Right renal pelvis (tissue), 4 donors: ENCODE measurements at regions not wholly inside any gene's neighbourhood (a gene's known extent, or its start where the extent isn't known, plus 50 kb on each side); places are given as distances from the start of the nearest gene placed in this dataset.

Source experiments
- DNase-seq, 4 donors: peaks; one replicate each; pipeline ENCODE4 v3.0.0-alpha.2; 2013; ENCODE audit warnings: low read depth in 4 of 4, low spot score in 3 of 4, missing footprints in 1 of 4

- DNase-seq: no peak
These were observed 356.7 kb downstream of the ETNK1 start for GRCh38 chr12:22981711-22982110.

GRCh38 chr12:22982635-22983034, 357.7 kb downstream of the ETNK1 start:
- DNase-seq: no peak

GRCh38 chr12:22986997-22987396, 362.0 kb downstream of the ETNK1 start:
- no peak for DNase-seq

- no peak for DNase-seq
These were observed 365.5 kb downstream of the ETNK1 start for GRCh38 chr12:22990501-22990900.

GRCh38 chr12:22991250-22991844, 366.4 kb downstream of the ETNK1 start:
- DNase-seq: no peak

GRCh38 chr12:22993609-22994315, 368.8 kb downstream of the ETNK1 start:
- no peak for DNase-seq

GRCh38 chr12:22994316-22994675, 369.3 kb downstream of the ETNK1 start:
- no peak for DNase-seq

GRCh38 chr12:23001487-23001886, 376.5 kb downstream of the ETNK1 start:
- no peak for DNase-seq

GRCh38 chr12:23002381-23002780, 377.4 kb downstream of the ETNK1 start:
- DNase-seq: no peak

- DNase-seq: no peak
These were observed 379.6 kb downstream of the ETNK1 start for GRCh38 chr12:23004473-23005020.

GRCh38 chr12:23005387-23005786, 380.4 kb downstream of the ETNK1 start:
- DNase-seq: no peak

GRCh38 chr12:23006413-23006812, 381.4 kb downstream of the ETNK1 start:
- no peak for DNase-seq

GRCh38 chr12:23008623-23009022, 383.7 kb downstream of the ETNK1 start:
- no peak for DNase-seq

GRCh38 chr12:23014749-23015148, 389.8 kb downstream of the ETNK1 start:
- no peak for DNase-seq

GRCh38 chr12:23025372-23026016, 400.5 kb downstream of the ETNK1 start:
- DNase-seq: no peak

- no peak for DNase-seq
These were observed 403.3 kb downstream of the ETNK1 start for GRCh38 chr12:23028158-23028802.

GRCh38 chr12:23029185-23029584, 404.2 kb downstream of the ETNK1 start:
- DNase-seq: no peak

- DNase-seq: no peak
These were observed 414.9 kb downstream of the ETNK1 start for GRCh38 chr12:23039834-23040233.

GRCh38 chr12:23041774-23042173, 416.8 kb downstream of the ETNK1 start:
- DNase-seq: no peak

- DNase-seq: no peak
These were observed 418.7 kb downstream of the ETNK1 start for GRCh38 chr12:23043646-23044045.

- no peak for DNase-seq
These were observed 424.2 kb downstream of the ETNK1 start for GRCh38 chr12:23049180-23049579.
